Upper lobe of left lung (tissue), 4 donors: ENCODE measurements at regions not wholly inside any gene's neighbourhood (a gene's known extent, or its start where the extent isn't known, plus 50 kb on each side); places are given as distances from the start of the nearest gene placed in this dataset.

ENCODE experiments used
- CTCF ChIP-seq, 6 experiments: fragments of 450-650 bp in 4 of 6; fragments of 200-600 bp in 2 of 6; sonication (generic) in 2 of 6; IDR thresholded peaks; one replicate each; pipeline ENCODE4 v1.5.1; 2016 to 2019; ENCODE audit warnings: antibody characterized with exemption in 6 of 6
- POLR2A ChIP-seq, 4 donors: fragments of 450-650 bp; IDR thresholded peaks; one replicate each; pipeline ENCODE4 v1.5.1; 2016 to 2017; ENCODE audit warnings: antibody characterized with exemption in 4 of 4, mild to moderate bottlenecking in 2 of 4

GRCh38 chr12:17371491-17372215 is 718.3 kb downstream of the RERGL start:
- TF ChIP-seq CTCF (IDR thresholded peaks at IDR 0.05) (no peak), POLR2A (IDR thresholded peaks at IDR 0.05) (no peak)
